ENCODE measurements at regions not wholly inside any gene's neighbourhood (a gene's known extent, or its start where the extent isn't known, plus 50 kb on each side); places are given as distances from the start of the nearest gene placed in this dataset.

GRCh38 chr15:77749998-77750540 is 117.4 kb upstream of the LINGO1 start:
- H3K27me3 ChIP-seq, result peaks cover 38% of the 10 kb centered on the region
- H3K36me3 ChIP-seq, result no peaks in the 10 kb centered on the region
- WGBS, 2 donors (ENCODE audit: low coverage in 1 of 2), result 66 to 69% methylated on average over 5 to 11 of the region's 15 CpGs
- no peak for ATAC-seq
- H3K9me3 ChIP-seq, result no peaks in the 10 kb centered on the region
- no peak overlapping the region for H3K4me3 ChIP-seq
- no peak overlapping the region for H3K27ac ChIP-seq
- TF ChIP-seq CTCF (IDR thresholded peaks at IDR 0.05) (no peak), POLR2AphosphoS5 (IDR thresholded peaks at IDR 0.05) (no peak), EP300 (IDR thresholded peaks at IDR 0.05) (no peak), POLR2A (IDR thresholded peaks at IDR 0.05) (no peak)
- no peaks in the 10 kb centered on the region for H3K4me1 ChIP-seq

GRCh38 chr15:77749236-77749997 is 116.7 kb upstream of the LINGO1 start:
- 50 to 55% methylated on average over 2 to 4 of the region's 6 CpGs for WGBS, 2 donors (ENCODE audit: low coverage in 1 of 2)
- Histone ChIP-seq H3K9me3 (no peaks in the 10 kb centered on the region), H3K27me3 (peaks cover 34% of the 10 kb centered on the region), H3K4me1 (no peaks in the 10 kb centered on the region), H3K36me3 (no peaks in the 10 kb centered on the region), H3K4me3 (no peak overlapping the region), H3K27ac (no peak overlapping the region)
- no peak for ATAC-seq
- TF ChIP-seq EP300 (IDR thresholded peaks at IDR 0.05) (no peak), POLR2A (IDR thresholded peaks at IDR 0.05) (no peak), POLR2AphosphoS5 (IDR thresholded peaks at IDR 0.05) (no peak), CTCF (IDR thresholded peaks at IDR 0.05) (no peak)

- H3K4me3 ChIP-seq, result no peak overlapping the region
- ATAC-seq, result no peak
- no peaks in the 10 kb centered on the region for H3K9me3 ChIP-seq
- no peak overlapping the region for H3K27ac ChIP-seq
- TF ChIP-seq POLR2A (IDR thresholded peaks at IDR 0.05), result no peak
- TF ChIP-seq EP300 (IDR thresholded peaks at IDR 0.05), result no peak
- no peak for TF ChIP-seq POLR2AphosphoS5 (IDR thresholded peaks at IDR 0.05)
- no peak for TF ChIP-seq CTCF (IDR thresholded peaks at IDR 0.05)
- no peaks in the 10 kb centered on the region for H3K4me1 ChIP-seq
- no peaks in the 10 kb centered on the region for H3K36me3 ChIP-seq
- peaks cover 35% of the 10 kb centered on the region for H3K27me3 ChIP-seq
- WGBS, 2 donors (ENCODE audit: low coverage in 1 of 2), result 66 to 79% methylated on average over 2 to 5 of the region's 10 CpGs
These were observed 115.7 kb upstream of the LINGO1 start for GRCh38 chr15:77748078-77749064.

- no peak overlapping the region for H3K4me3 ChIP-seq
- H3K27ac ChIP-seq, result no peak overlapping the region
- H3K36me3 ChIP-seq, result no peaks in the 10 kb centered on the region
- TF ChIP-seq CTCF (IDR thresholded peaks at IDR 0.05) (no peak), POLR2A (IDR thresholded peaks at IDR 0.05) (no peak), POLR2AphosphoS5 (IDR thresholded peaks at IDR 0.05) (no peak), EP300 (IDR thresholded peaks at IDR 0.05) (no peak)
- WGBS, 2 donors (ENCODE audit: low coverage in 1 of 2), result 0 to 29% methylated on average over 4 to 5 of the region's 14 CpGs
- no peaks in the 10 kb centered on the region for H3K9me3 ChIP-seq
- H3K27me3 ChIP-seq, result peaks cover 39% of the 10 kb centered on the region
- H3K4me1 ChIP-seq, result no peaks in the 10 kb centered on the region
- ATAC-seq, result peak; percentile 6
These were observed 114.7 kb upstream of the LINGO1 start for GRCh38 chr15:77747175-77748077.
